Thoracic aorta (tissue), 2 donors: ENCODE measurements at regions not wholly inside any gene's neighbourhood (a gene's known extent, or its start where the extent isn't known, plus 50 kb on each side); places are given as distances from the start of the nearest gene placed in this dataset.

Source experiments
- ATAC-seq: fragments of 150-250 bp; one replicate; pipeline ENCODE4 v1.8.0; 2017; ENCODE audit warnings: low read depth; ENCODE audit not compliant: insufficient number of reproducible peaks, low FRiP score
- DNase-seq: peaks from one replicate; pipeline ENCODE4 v3.0.0-alpha.2; 2020; ENCODE audit warnings: low spot score
- H3K27ac ChIP-seq, 2 donors: fragments of 200-600 bp; sonication (generic); 1 replicate in 1 of 2; 2 replicates in 1 of 2; pipeline ENCODE4 v1.5.1; 2016; ENCODE audit warnings: mild to moderate bottlenecking in 2 of 2, moderate library complexity in 2 of 2
- H3K27me3 ChIP-seq: fragments of 200-600 bp; sonication (generic); replicated peaks from 2 replicates; pipeline ENCODE4 v1.6.0; 2016; ENCODE audit warnings: mild to moderate bottlenecking; ENCODE audit not compliant: insufficient read depth
- H3K36me3 ChIP-seq: fragments of 200-600 bp; sonication (generic); one replicate; pipeline ENCODE4 v1.5.1; 2016
- H3K4me1 ChIP-seq, 2 donors: fragments of 200-600 bp; sonication (generic); 1 replicate in 1 of 2; 2 replicates in 1 of 2; pipeline versions ENCODE4 v1.5.1 to v1.6.0; 2016; ENCODE audit warnings: low read depth in 2 of 2, mild to moderate bottlenecking in 1 of 2; ENCODE audit not compliant: control insufficient read depth in 1 of 2
- H3K4me3 ChIP-seq: fragments of 200-600 bp; sonication (generic); 2 replicates; pipeline ENCODE4 v1.5.1; 2016; ENCODE audit warnings: mild to moderate bottlenecking
- H3K9me3 ChIP-seq: fragments of 200-600 bp; sonication (generic); 2 replicates; pipeline ENCODE4 v1.5.1; 2016
- TF ChIP-seq, protein P1 (sequence below): fragments of 200-600 bp; sonication (generic); IDR thresholded peaks from one replicate; pipeline ENCODE4 v1.5.1; 2019; ENCODE audit warnings: antibody characterized with exemption

GRCh38 chr14:101049942-101050341, 146.4 kb upstream of the RTL1 start:
- ATAC-seq (no peak), DNase-seq (no peak)
- TF ChIP-seq, protein P1, sequence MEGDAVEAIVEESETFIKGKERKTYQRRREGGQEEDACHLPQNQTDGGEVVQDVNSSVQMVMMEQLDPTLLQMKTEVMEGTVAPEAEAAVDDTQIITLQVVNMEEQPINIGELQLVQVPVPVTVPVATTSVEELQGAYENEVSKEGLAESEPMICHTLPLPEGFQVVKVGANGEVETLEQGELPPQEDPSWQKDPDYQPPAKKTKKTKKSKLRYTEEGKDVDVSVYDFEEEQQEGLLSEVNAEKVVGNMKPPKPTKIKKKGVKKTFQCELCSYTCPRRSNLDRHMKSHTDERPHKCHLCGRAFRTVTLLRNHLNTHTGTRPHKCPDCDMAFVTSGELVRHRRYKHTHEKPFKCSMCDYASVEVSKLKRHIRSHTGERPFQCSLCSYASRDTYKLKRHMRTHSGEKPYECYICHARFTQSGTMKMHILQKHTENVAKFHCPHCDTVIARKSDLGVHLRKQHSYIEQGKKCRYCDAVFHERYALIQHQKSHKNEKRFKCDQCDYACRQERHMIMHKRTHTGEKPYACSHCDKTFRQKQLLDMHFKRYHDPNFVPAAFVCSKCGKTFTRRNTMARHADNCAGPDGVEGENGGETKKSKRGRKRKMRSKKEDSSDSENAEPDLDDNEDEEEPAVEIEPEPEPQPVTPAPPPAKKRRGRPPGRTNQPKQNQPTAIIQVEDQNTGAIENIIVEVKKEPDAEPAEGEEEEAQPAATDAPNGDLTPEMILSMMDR = no peak
- Histone ChIP-seq H3K36me3 (no peaks in the 10 kb centered on the region), H3K4me3 (no peak overlapping the region), H3K27ac (no peak overlapping the region), H3K27me3 (no peaks in the 10 kb centered on the region), H3K9me3 (no peaks in the 10 kb centered on the region), H3K4me1 (no peaks in the 10 kb centered on the region)

GRCh38 chr14:101050901-101051490, 147.5 kb upstream of the RTL1 start:
- ATAC-seq (no peak), DNase-seq (no peak)
- TF ChIP-seq, protein P1 = no peak
- Histone ChIP-seq H3K4me1 (no peaks in the 10 kb centered on the region), H3K27me3 (no peaks in the 10 kb centered on the region), H3K27ac (no peak overlapping the region), H3K36me3 (no peaks in the 10 kb centered on the region), H3K4me3 (no peak overlapping the region), H3K9me3 (no peaks in the 10 kb centered on the region)

GRCh38 chr14:101054671-101055070, 151.1 kb upstream of the RTL1 start:
- Histone ChIP-seq H3K27ac (no peak overlapping the region), H3K36me3 (no peaks in the 10 kb centered on the region), H3K9me3 (no peaks in the 10 kb centered on the region), H3K4me3 (no peak overlapping the region), H3K27me3 (no peaks in the 10 kb centered on the region), H3K4me1 (no peaks in the 10 kb centered on the region)
- TF ChIP-seq, protein P1 = no peak
- no peak for ATAC-seq
- no peak for DNase-seq

DNA sequence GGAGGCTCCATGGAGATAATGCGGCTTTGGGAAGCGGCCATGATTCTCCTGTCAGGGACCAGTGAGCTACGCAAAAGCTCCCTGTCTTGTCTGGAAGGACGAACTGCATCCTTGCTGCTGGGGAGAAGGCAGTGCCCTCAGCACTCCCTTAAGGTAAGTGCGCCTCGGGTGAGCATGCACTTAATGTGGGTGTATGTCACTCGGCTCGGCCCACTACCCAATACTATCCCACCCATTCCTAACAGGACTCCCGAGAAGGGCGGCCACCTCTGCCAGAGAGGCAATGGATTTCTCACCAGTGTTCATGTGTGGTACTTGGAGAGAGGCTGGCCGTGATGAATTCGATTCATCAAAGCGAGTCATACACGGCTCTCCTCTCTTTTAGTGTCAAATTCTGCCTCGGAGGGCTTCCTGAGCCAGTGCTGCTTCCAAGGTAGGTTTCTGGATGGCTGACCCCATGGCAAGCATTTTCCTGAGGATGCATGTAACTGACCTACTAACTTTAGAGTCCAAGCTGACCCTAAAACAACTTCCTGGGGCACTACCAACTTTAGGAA, 151.7 kb upstream of the RTL1 start:
- Histone ChIP-seq H3K27me3 (no peaks in the 10 kb centered on the region), H3K36me3 (no peaks in the 10 kb centered on the region), H3K4me1 (no peaks in the 10 kb centered on the region), H3K9me3 (no peaks in the 10 kb centered on the region), H3K27ac (no peak overlapping the region), H3K4me3 (no peak overlapping the region)
- TF ChIP-seq, protein P1 = no peak
- ATAC-seq = no peak
- DNase-seq = no peak

GRCh38 chr14:101055776-101056374, 152.4 kb upstream of the RTL1 start:
- Histone ChIP-seq H3K4me1 (no peaks in the 10 kb centered on the region), H3K9me3 (no peaks in the 10 kb centered on the region), H3K27me3 (no peaks in the 10 kb centered on the region), H3K36me3 (no peaks in the 10 kb centered on the region), H3K4me3 (no peak overlapping the region), H3K27ac (no peak overlapping the region)
- DNase-seq (no peak), ATAC-seq (no peak)
- TF ChIP-seq, protein P1 = no peak
